Mesendoderm (in vitro differentiated cells): ENCODE measurements at regions not wholly inside any gene's neighbourhood (a gene's known extent, or its start where the extent isn't known, plus 50 kb on each side); places are given as distances from the start of the nearest gene placed in this dataset.
"Not testable (repeated sequence)": the region's sequence is repeated elsewhere in the genome, so short reads cannot be mapped to it uniquely, and the experiment has no call there.

Source experiments
- DNase-seq: peaks from one replicate; pipeline ENCODE4 v3.0.0; 2013
- H2AK5ac ChIP-seq: 2 replicates; pipeline ENCODE4 v1.6.1; 2013; ENCODE audit warnings: low read length, inconsistent platforms
- H2BK120ac ChIP-seq: 2 replicates; pipeline ENCODE4 v1.6.1; 2013; ENCODE audit warnings: low read depth, mild to moderate bottlenecking, low read length, moderate library complexity, mixed read lengths
- H2BK15ac ChIP-seq: replicated peaks from 2 replicates; pipeline ENCODE4 v1.6.1; 2013; ENCODE audit warnings: low read depth, mild to moderate bottlenecking, moderate library complexity
- H2BK5ac ChIP-seq: 2 replicates; pipeline ENCODE4 v1.6.1; 2013; ENCODE audit warnings: low read length, inconsistent platforms
- H3K18ac ChIP-seq: 2 replicates; pipeline ENCODE4 v1.6.1; 2013; ENCODE audit warnings: mild to moderate bottlenecking, low read length, mixed read lengths
- H3K23ac ChIP-seq: one replicate; pipeline ENCODE4 v1.6.1; 2013; ENCODE audit warnings: low read length
- H3K27ac ChIP-seq: 2 replicates; pipeline ENCODE4 v1.5.1; 2013; ENCODE audit warnings: low read depth, mild to moderate bottlenecking, inconsistent platforms, low read length, moderate library complexity
- H3K27me3 ChIP-seq: 2 replicates; pipeline ENCODE4 v1.6.1; 2013; ENCODE audit warnings: low read length, control low read depth, mild to moderate bottlenecking, inconsistent platforms; ENCODE audit not compliant: insufficient read depth, poor library complexity
- H3K36me3 ChIP-seq: 2 replicates; pipeline ENCODE4 v1.6.1; 2013; ENCODE audit warnings: low read length, inconsistent platforms; ENCODE audit not compliant: control insufficient read depth, insufficient read depth
- H3K4ac ChIP-seq: one replicate; pipeline ENCODE4 v1.6.1; 2013; ENCODE audit warnings: low read depth, mild to moderate bottlenecking, low read length, moderate library complexity
- H3K4me1 ChIP-seq: 2 replicates; pipeline ENCODE4 v1.6.1; 2013; ENCODE audit warnings: low read depth, low read length, inconsistent platforms; ENCODE audit not compliant: control insufficient read depth
- H3K4me2 ChIP-seq: 2 replicates; pipeline ENCODE4 v1.6.1; 2013; ENCODE audit warnings: low read length
- H3K4me3 ChIP-seq: 2 replicates; pipeline ENCODE4 v1.5.1; 2013; ENCODE audit warnings: mild to moderate bottlenecking, low read length
- H3K56ac ChIP-seq: one replicate; pipeline ENCODE4 v1.6.1; 2013; ENCODE audit warnings: low read length
- H3K79me1 ChIP-seq: 2 replicates; pipeline ENCODE4 v1.6.1; 2013; ENCODE audit warnings: low read length, inconsistent platforms
- H3K79me2 ChIP-seq: 2 replicates; pipeline ENCODE4 v1.6.1; 2013; ENCODE audit warnings: mild to moderate bottlenecking, low read length; ENCODE audit not compliant: control insufficient read depth, insufficient read depth
- H3K9ac ChIP-seq: 2 replicates; pipeline ENCODE4 v1.6.1; 2013; ENCODE audit warnings: low read length, inconsistent platforms
- H4K5ac ChIP-seq: one replicate; pipeline ENCODE4 v1.6.1; 2013; ENCODE audit warnings: low read length
- H4K8ac ChIP-seq: one replicate; pipeline ENCODE4 v1.6.1; 2013; ENCODE audit warnings: low read depth, mild to moderate bottlenecking, control low read depth, low read length, moderate library complexity
- WGBS: extraction: QIAGEN DNeasy Blood & Tissue Kit; methylation state at CpG from one replicate; pipeline ENCODE4 v1.1.7; 2013; ENCODE audit warnings: low lambda C conversion rate, missing lambda C conversion rate; ENCODE audit not compliant: insufficient coverage; ENCODE audit errors: extremely low coverage; 5-methylcytosine and 5-hydroxymethylcytosine counted together

DNA sequence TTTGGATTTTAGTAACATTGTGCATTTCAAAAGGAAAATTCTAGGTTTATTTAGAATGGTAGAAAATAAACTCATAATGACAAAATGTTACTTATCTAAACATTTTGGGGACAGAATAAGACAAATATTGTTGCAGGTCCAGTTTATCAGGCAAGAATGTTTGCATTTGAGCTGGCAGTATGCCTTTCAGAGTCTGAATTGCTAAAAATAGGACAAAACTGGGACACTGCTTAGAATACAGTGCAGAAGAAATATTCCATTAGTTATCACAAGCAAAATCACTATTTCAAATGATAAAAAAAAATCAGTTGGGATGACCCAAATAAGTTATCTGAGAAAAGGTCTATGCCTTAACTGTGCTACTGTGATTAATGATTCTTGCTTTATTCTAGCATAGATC lies 870.3 kb upstream of the MIR17HG start:
- no peak overlapping the region for H3K4me2 ChIP-seq

DNA sequence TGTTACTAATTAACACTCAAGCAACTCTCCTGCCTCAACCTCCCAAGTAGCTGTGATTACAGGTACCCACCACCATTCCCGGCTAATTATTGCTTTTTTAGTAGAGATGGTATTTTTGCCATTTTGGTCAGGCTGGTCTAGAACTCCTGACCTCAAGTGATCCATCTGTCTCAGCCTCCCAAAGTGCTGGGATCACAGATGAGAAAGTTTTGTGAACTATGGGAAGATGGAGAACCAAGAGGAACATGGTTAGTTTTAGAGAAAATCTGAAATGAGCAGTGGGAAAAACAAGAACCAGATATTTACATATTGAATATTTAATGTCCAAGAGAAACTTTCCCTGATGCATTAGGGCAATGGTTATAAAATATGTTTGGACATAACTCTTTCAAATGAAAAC lies 863.6 kb upstream of the MIR17HG start:
- H3K56ac ChIP-seq: no peak overlapping the region
- H3K27ac ChIP-seq: no peak overlapping the region
- no CpG with 5 or more reads among the region's 1 CpG for WGBS
- no peak overlapping the region for H2BK120ac ChIP-seq
- no peak overlapping the region for H3K18ac ChIP-seq
- H2BK5ac ChIP-seq: no peak overlapping the region
- no peaks in the 10 kb centered on the region for H3K79me1 ChIP-seq
- no peaks in the 10 kb centered on the region for H3K79me2 ChIP-seq
- no peak overlapping the region for H3K4me3 ChIP-seq
- DNase-seq: no peak
- H3K4ac ChIP-seq: no peak overlapping the region
- H3K4me2 ChIP-seq: no peak overlapping the region
- no peak overlapping the region for H4K8ac ChIP-seq
- no peaks in the 10 kb centered on the region for H3K4me1 ChIP-seq
- no peak overlapping the region for H2BK15ac ChIP-seq
- H4K5ac ChIP-seq: no peak overlapping the region
- no peak overlapping the region for H3K23ac ChIP-seq
- no peaks in the 10 kb centered on the region for H3K27me3 ChIP-seq
- H2AK5ac ChIP-seq: no peak overlapping the region
- no peaks in the 10 kb centered on the region for H3K36me3 ChIP-seq
- H3K9ac ChIP-seq: no peak overlapping the region

More for the DNA sequence above, 870.3 kb upstream of the MIR17HG start:
- Histone ChIP-seq H3K79me1 (no peaks in the 10 kb centered on the region), H2BK120ac (no peak overlapping the region), H3K23ac (no peak overlapping the region), H3K56ac (no peak overlapping the region), H4K8ac (no peak overlapping the region), H3K79me2 (no peaks in the 10 kb centered on the region), H3K4me3 (no peak overlapping the region), H2BK15ac (no peak overlapping the region), H3K36me3 (no peaks in the 10 kb centered on the region), H3K27ac (no peak overlapping the region), H2AK5ac (no peak overlapping the region), H2BK5ac (no peak overlapping the region), H4K5ac (no peak overlapping the region), H3K27me3 (no peaks in the 10 kb centered on the region), H3K4ac (no peak overlapping the region), H3K18ac (no peak overlapping the region), H3K4me1 (no peaks in the 10 kb centered on the region), H3K9ac (no peak overlapping the region)
- no peak for DNase-seq

DNA sequence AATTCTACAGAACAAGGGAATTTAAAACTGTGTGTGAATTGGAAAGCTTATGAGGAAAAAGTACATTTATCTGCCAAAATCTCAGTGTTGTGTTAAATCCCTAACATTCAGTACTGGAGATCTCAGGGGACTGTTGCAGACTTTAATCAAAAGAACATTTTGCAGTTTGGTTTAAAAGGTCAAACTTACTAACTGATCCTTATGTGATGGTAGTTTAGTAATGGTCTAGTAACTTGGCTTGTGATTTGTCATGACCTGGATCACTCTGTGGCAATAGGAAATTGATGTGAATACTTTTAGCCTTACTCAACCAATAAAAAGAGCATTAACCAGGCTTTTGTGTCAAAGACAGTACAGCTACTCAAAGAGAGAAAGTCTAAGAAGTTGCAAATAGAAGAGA lies 862.1 kb upstream of the MIR17HG start:
- no peak overlapping the region for H4K5ac ChIP-seq
- H3K79me2 ChIP-seq: no peaks in the 10 kb centered on the region
- no peaks in the 10 kb centered on the region for H3K4me1 ChIP-seq
- H2BK120ac ChIP-seq: no peak overlapping the region
- no peak overlapping the region for H3K9ac ChIP-seq
- H3K18ac ChIP-seq: no peak overlapping the region
- H2BK15ac ChIP-seq: no peak overlapping the region
- H3K79me1 ChIP-seq: no peaks in the 10 kb centered on the region
- H3K27me3 ChIP-seq: no peaks in the 10 kb centered on the region
- H3K56ac ChIP-seq: no peak overlapping the region
- DNase-seq: no peak
- H2BK5ac ChIP-seq: no peak overlapping the region
- no peak overlapping the region for H3K4me3 ChIP-seq
- H3K36me3 ChIP-seq: no peaks in the 10 kb centered on the region
- H3K23ac ChIP-seq: no peak overlapping the region
- H4K8ac ChIP-seq: no peak overlapping the region
- no peak overlapping the region for H3K27ac ChIP-seq
- no peak overlapping the region for H3K4ac ChIP-seq
- no peak overlapping the region for H2AK5ac ChIP-seq
- H3K4me2 ChIP-seq: no peak overlapping the region

DNA sequence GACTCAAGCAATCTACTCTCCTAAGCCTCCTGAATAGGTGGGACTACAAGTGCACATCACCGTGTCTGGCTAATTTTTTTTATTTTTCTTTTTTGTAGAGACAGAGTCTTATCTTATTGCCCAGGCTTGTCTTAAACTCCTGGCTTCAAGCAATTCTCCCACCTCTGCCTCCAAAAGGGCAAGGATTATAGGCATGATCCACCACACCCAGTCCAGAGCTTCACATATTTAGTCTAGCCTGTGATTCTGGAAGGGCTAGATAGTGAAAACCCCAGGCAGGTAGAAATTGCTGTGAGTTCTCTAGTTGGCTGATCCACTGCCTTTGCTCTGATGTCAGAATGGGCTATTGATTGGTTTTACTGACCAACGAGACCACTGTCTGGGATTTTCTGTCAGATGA lies 854.6 kb upstream of the MIR17HG start:
- H4K5ac ChIP-seq: no peak overlapping the region
- no peak overlapping the region for H3K4me2 ChIP-seq
- no peaks in the 10 kb centered on the region for H3K36me3 ChIP-seq
- H3K4me3 ChIP-seq: no peak overlapping the region
- no peak overlapping the region for H3K23ac ChIP-seq
- no peak overlapping the region for H3K4ac ChIP-seq
- no peak overlapping the region for H3K27ac ChIP-seq
- no peak overlapping the region for H2BK120ac ChIP-seq
- H3K18ac ChIP-seq: no peak overlapping the region
- no peak overlapping the region for H3K9ac ChIP-seq
- H3K27me3 ChIP-seq: no peaks in the 10 kb centered on the region
- no CpG with 5 or more reads among the region's 2 CpGs for WGBS
- DNase-seq: no peak
- H2AK5ac ChIP-seq: no peak overlapping the region
- H2BK15ac ChIP-seq: no peak overlapping the region
- no peaks in the 10 kb centered on the region for H3K4me1 ChIP-seq
- no peak overlapping the region for H3K56ac ChIP-seq
- no peaks in the 10 kb centered on the region for H3K79me2 ChIP-seq
- no peak overlapping the region for H2BK5ac ChIP-seq
- H4K8ac ChIP-seq: no peak overlapping the region
- H3K79me1 ChIP-seq: no peaks in the 10 kb centered on the region

DNA sequence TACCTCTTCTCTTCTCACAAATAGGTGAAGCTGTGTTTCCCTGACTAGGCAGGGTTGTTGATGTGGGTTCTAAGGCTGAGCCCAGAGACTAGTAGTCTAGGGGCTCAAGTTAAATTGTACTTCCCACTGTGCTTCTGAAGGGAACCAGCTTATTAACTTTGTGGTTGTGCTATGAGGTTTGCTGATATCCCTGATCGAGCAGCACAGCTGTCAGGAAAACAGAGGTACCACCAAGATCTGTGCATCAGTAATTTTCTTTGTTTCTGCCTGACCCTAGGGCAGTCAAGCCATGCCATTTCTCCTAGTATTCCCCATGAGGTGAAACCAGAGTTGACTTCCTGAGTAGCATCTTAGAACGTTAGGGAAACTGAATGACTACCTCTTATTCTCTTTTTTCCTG lies 853.8 kb upstream of the MIR17HG start:
- no peak overlapping the region for H2AK5ac ChIP-seq
- no peak overlapping the region for H3K56ac ChIP-seq
- no peaks in the 10 kb centered on the region for H3K27me3 ChIP-seq
- H2BK15ac ChIP-seq: no peak overlapping the region
- no peak overlapping the region for H2BK120ac ChIP-seq
- no peak overlapping the region for H3K4me3 ChIP-seq
- no CpG with 5 or more reads among the region's 2 CpGs for WGBS
- H3K79me2 ChIP-seq: no peaks in the 10 kb centered on the region
- H3K4ac ChIP-seq: no peak overlapping the region
- H3K36me3 ChIP-seq: no peaks in the 10 kb centered on the region
- H4K5ac ChIP-seq: no peak overlapping the region
- H4K8ac ChIP-seq: no peak overlapping the region
- no peaks in the 10 kb centered on the region for H3K79me1 ChIP-seq
- H3K23ac ChIP-seq: no peak overlapping the region
- no peak overlapping the region for H3K9ac ChIP-seq
- H3K18ac ChIP-seq: no peak overlapping the region
- H3K4me2 ChIP-seq: no peak overlapping the region
- H3K4me1 ChIP-seq: no peaks in the 10 kb centered on the region
- no peak overlapping the region for H2BK5ac ChIP-seq
- DNase-seq: no peak
- no peak overlapping the region for H3K27ac ChIP-seq

DNA sequence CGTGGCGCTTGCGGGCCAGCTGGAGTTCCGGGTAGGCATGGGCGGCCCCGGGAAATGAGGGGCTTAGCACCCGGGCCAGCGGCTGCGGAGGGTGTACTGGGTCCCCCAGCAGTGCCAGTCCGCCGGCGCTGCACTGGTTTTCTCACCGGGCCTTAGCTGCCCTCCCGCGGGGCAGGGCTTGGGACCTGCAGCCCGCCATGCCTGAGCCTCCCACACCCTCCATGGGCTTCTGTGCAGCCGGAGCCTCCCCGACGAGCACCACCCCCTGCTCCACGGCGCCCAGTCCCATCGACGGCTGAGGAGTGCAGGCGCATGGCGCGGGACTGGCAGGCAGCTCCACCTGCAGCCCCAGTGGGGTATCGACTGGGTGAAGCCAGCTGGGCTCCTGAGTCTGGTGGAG lies 852.6 kb upstream of the MIR17HG start:
- not testable (repeated sequence) for H3K18ac ChIP-seq, H3K4me3 ChIP-seq, H3K56ac ChIP-seq, H3K27me3 ChIP-seq, H3K79me2 ChIP-seq, H3K4me2 ChIP-seq, H3K27ac ChIP-seq, H3K4ac ChIP-seq, H3K36me3 ChIP-seq, H3K4me1 ChIP-seq, H2AK5ac ChIP-seq, H3K79me1 ChIP-seq, H4K8ac ChIP-seq, H3K23ac ChIP-seq, H2BK15ac ChIP-seq, H4K5ac ChIP-seq, H2BK5ac ChIP-seq, H2BK120ac ChIP-seq, H3K9ac ChIP-seq, DNase-seq
- WGBS: no CpG with 5 or more reads among the region's 27 CpGs
